H9 (cell line): ENCODE measurements at regions not wholly inside any gene's neighbourhood (a gene's known extent, or its start where the extent isn't known, plus 50 kb on each side); places are given as distances from the start of the nearest gene placed in this dataset.

Experiments used
- DNase-seq: peaks from one replicate; pipeline ENCODE4 v3.0.0-alpha.2; 2017
- H2AFZ ChIP-seq: one replicate; pipeline ENCODE4 v1.6.1; 2013; ENCODE audit warnings: mild to moderate bottlenecking, low read length, control low read depth, moderate library complexity
- H2AK5ac ChIP-seq: 2 replicates; pipeline ENCODE4 v1.6.1; 2013; ENCODE audit warnings: low read length, control low read depth, mixed read lengths; ENCODE audit not compliant: insufficient read length
- H2BK120ac ChIP-seq: one replicate; pipeline ENCODE4 v1.6.1; 2013; ENCODE audit warnings: low read depth, mild to moderate bottlenecking, low read length, control low read depth, inconsistent platforms; ENCODE audit not compliant: poor library complexity, severe bottlenecking
- H2BK12ac ChIP-seq: 2 replicates; pipeline ENCODE4 v1.6.1; 2013; ENCODE audit warnings: low read length, control low read depth, mixed read lengths, low read depth; ENCODE audit not compliant: insufficient read length
- H2BK15ac ChIP-seq: 2 replicates; pipeline ENCODE4 v1.6.1; 2013; ENCODE audit warnings: low read depth, low read length, control low read depth
- H2BK20ac ChIP-seq: one replicate; pipeline ENCODE4 v1.6.1; 2013; ENCODE audit warnings: low read depth, mild to moderate bottlenecking, low read length, control low read depth, inconsistent platforms; ENCODE audit not compliant: poor library complexity, severe bottlenecking
- H2BK5ac ChIP-seq: 2 replicates; pipeline ENCODE4 v1.6.1; 2013; ENCODE audit warnings: low read length, control low read depth, mixed read lengths; ENCODE audit not compliant: insufficient read length
- H3K14ac ChIP-seq: 2 replicates; pipeline ENCODE4 v1.6.1; 2013; ENCODE audit warnings: low read length, control low read depth; ENCODE audit not compliant: insufficient read depth
- H3K18ac ChIP-seq: 2 replicates; pipeline ENCODE4 v1.6.1; 2013; ENCODE audit warnings: low read depth, mild to moderate bottlenecking, mixed read lengths, low read length, control low read depth; ENCODE audit not compliant: insufficient read length
- H3K23ac ChIP-seq: 2 replicates; pipeline ENCODE4 v1.6.1; 2013; ENCODE audit warnings: low read length, control low read depth, mixed read lengths, low read depth; ENCODE audit not compliant: insufficient read length
- H3K23me2 ChIP-seq: 2 replicates; pipeline ENCODE4 v1.6.1; 2013; ENCODE audit warnings: low read depth, mild to moderate bottlenecking, mixed read lengths, low read length, control low read depth; ENCODE audit not compliant: insufficient read length, poor library complexity, severe bottlenecking
- H3K27ac ChIP-seq: 2 replicates; pipeline ENCODE4 v1.5.1; 2013; ENCODE audit warnings: low read length, control low read depth, mixed read lengths, low read depth; ENCODE audit not compliant: insufficient read length
- H3K27me3 ChIP-seq: 2 replicates; pipeline ENCODE4 v1.6.1; 2013; ENCODE audit warnings: low read length, control low read depth, inconsistent platforms; ENCODE audit not compliant: insufficient read depth
- H3K4ac ChIP-seq: 2 replicates; pipeline ENCODE4 v1.6.1; 2013; ENCODE audit warnings: low read depth, mild to moderate bottlenecking, control low read depth, inconsistent platforms, low read length, moderate library complexity
- H3K4me1 ChIP-seq: 2 replicates; pipeline ENCODE4 v1.6.1; 2013; ENCODE audit warnings: low read length, control low read depth, inconsistent platforms; ENCODE audit not compliant: insufficient read depth
- H3K4me2 ChIP-seq: 2 replicates; pipeline ENCODE4 v1.6.1; 2013; ENCODE audit warnings: low read length, control low read depth, mixed read lengths; ENCODE audit not compliant: insufficient read length, insufficient read depth
- H3K56ac ChIP-seq: 2 replicates; pipeline ENCODE4 v1.6.1; 2013; ENCODE audit warnings: low read depth, mild to moderate bottlenecking, mixed read lengths, low read length, control low read depth; ENCODE audit not compliant: insufficient read length
- H3K79me1 ChIP-seq: 2 replicates; pipeline ENCODE4 v1.6.1; 2013; ENCODE audit warnings: low read depth, mild to moderate bottlenecking, moderate library complexity, low read length, control low read depth, inconsistent platforms; ENCODE audit not compliant: insufficient read depth, poor library complexity, severe bottlenecking
- H3K79me2 ChIP-seq: 2 replicates; pipeline ENCODE4 v1.6.1; 2013; ENCODE audit warnings: low read length, control low read depth, inconsistent platforms; ENCODE audit not compliant: insufficient read depth
- H3K9ac ChIP-seq: 2 replicates; pipeline ENCODE4 v1.6.1; 2013; ENCODE audit warnings: low read length, control low read depth, mixed read lengths; ENCODE audit not compliant: insufficient read length; ENCODE audit errors: extremely low read depth
- H3K9me3 ChIP-seq: one replicate; pipeline ENCODE4 v1.6.1; 2013; ENCODE audit warnings: low read depth, low read length, inconsistent platforms; ENCODE audit not compliant: control insufficient read depth
- H3T11ph ChIP-seq: one replicate; pipeline ENCODE4 v1.6.1; 2013; ENCODE audit warnings: mild to moderate bottlenecking, low read length, control low read depth, inconsistent platforms
- H4K20me1 ChIP-seq: one replicate; pipeline ENCODE4 v1.6.1; 2013; ENCODE audit not compliant: control insufficient read depth, insufficient read length, insufficient read depth
- H4K5ac ChIP-seq: 2 replicates; pipeline ENCODE4 v1.6.1; 2013; ENCODE audit warnings: low read depth, mild to moderate bottlenecking, mixed read lengths, low read length, control low read depth; ENCODE audit not compliant: insufficient read length
- H4K8ac ChIP-seq: replicated peaks from 2 replicates; pipeline ENCODE4 v1.6.1; 2013; ENCODE audit warnings: low read length, control low read depth, mixed read lengths, low read depth; ENCODE audit not compliant: insufficient read length
- H4K91ac ChIP-seq: 2 replicates; pipeline ENCODE4 v1.6.1; 2013; ENCODE audit warnings: low read depth, mild to moderate bottlenecking, moderate library complexity, mixed read lengths, low read length, control low read depth; ENCODE audit not compliant: insufficient read length
- H3K27ac Mint-ChIP-seq, 3 experiments: 2 replicates in 2 of 3; 3 replicates in 1 of 3; pipeline ENCODE4 v1.8.0; 2020 to 2021; ENCODE audit warnings: mixed read lengths in 3 of 3, mild to moderate bottlenecking in 1 of 3, moderate library complexity in 1 of 3
- H3K27me3 Mint-ChIP-seq: 2 replicates; pipeline ENCODE4 v1.8.0; 2021; ENCODE audit warnings: low read depth, mild to moderate bottlenecking, moderate library complexity, mixed read lengths
- H3K36me3 Mint-ChIP-seq, 3 experiments: 2 replicates in 2 of 3; 3 replicates in 1 of 3; pipeline ENCODE4 v1.8.0; 2020 to 2021; ENCODE audit warnings: low read depth in 3 of 3, mixed read lengths in 3 of 3; ENCODE audit not compliant: insufficient read depth in 1 of 3
- H3K4me1 Mint-ChIP-seq, 2 experiments: 2 replicates each; pipeline ENCODE4 v1.8.0; 2020; ENCODE audit warnings: mixed read lengths in 2 of 2
- H3K4me3 Mint-ChIP-seq, 2 experiments: 2 replicates in 1 of 2; 3 replicates in 1 of 2; pipeline ENCODE4 v1.8.0; 2020 to 2021; ENCODE audit warnings: mild to moderate bottlenecking in 2 of 2, mixed read lengths in 2 of 2, moderate library complexity in 1 of 2
- H3K9me3 Mint-ChIP-seq, 2 experiments: 2 replicates in 1 of 2; 3 replicates in 1 of 2; pipeline ENCODE4 v1.8.0; 2020; ENCODE audit warnings: mild to moderate bottlenecking in 2 of 2, mixed read lengths in 2 of 2, moderate library complexity in 1 of 2
- WGBS: extraction: QIAGEN DNeasy Blood & Tissue Kit; methylation state at CpG from one replicate; pipeline ENCODE4 v1.1.7; 2013; ENCODE audit warnings: missing lambda C conversion rate, low lambda C conversion rate, mixed read lengths; ENCODE audit not compliant: insufficient read length; ENCODE audit errors: extremely low coverage; 5-methylcytosine and 5-hydroxymethylcytosine counted together
- TF ChIP-seq, protein P1 (sequence below): fragments of 200-600 bp; sonication (generic); conservative IDR thresholded peaks from 3 replicates; pipeline ENCODE4 v1.8.0; 2021; ENCODE audit warnings: antibody characterized with exemption, mild to moderate bottlenecking

DNA sequence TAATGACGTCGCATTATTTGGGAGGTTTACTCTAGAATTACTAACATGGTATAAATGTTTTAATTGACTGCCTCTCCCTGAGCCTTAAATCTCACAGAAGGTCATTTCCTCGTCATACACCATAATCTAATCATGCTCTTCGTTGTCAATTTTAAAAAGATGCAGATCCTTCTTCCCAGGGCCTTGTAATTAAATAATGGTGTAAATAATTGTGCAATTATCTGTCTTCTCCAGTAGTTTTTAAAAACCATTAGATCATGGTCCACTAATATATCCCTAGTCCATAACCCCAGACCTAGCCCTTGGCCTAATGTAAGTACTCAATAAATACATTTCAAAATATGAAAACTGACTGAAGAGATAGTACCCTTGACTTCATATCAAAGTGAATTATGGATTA, 181.5 kb upstream of the GNAI1 start:
- no peak overlapping the region for H3K9ac ChIP-seq
- H3K27ac Mint-ChIP-seq: no peak overlapping the region
- H3K4ac ChIP-seq: no peak overlapping the region
- no peak overlapping the region for H2AFZ ChIP-seq
- H3K23ac ChIP-seq: no peak overlapping the region
- no peaks in the 10 kb centered on the region for H3K4me1 ChIP-seq
- H3K23me2 ChIP-seq: no peaks in the 10 kb centered on the region
- no CpG with 5 or more reads among the region's 4 CpGs for WGBS
- H4K5ac ChIP-seq: no peak overlapping the region
- H4K91ac ChIP-seq: no peak overlapping the region
- H3K4me3 Mint-ChIP-seq: no peak overlapping the region
- no peak overlapping the region for H2BK5ac ChIP-seq
- no peak overlapping the region for H3T11ph ChIP-seq
- H2BK15ac ChIP-seq: no peak overlapping the region
- H3K27me3 ChIP-seq: no peaks in the 10 kb centered on the region
- no peak overlapping the region for H2BK120ac ChIP-seq
- H3K18ac ChIP-seq: no peak overlapping the region
- H3K56ac ChIP-seq: no peak overlapping the region
- TF ChIP-seq, protein P1, sequence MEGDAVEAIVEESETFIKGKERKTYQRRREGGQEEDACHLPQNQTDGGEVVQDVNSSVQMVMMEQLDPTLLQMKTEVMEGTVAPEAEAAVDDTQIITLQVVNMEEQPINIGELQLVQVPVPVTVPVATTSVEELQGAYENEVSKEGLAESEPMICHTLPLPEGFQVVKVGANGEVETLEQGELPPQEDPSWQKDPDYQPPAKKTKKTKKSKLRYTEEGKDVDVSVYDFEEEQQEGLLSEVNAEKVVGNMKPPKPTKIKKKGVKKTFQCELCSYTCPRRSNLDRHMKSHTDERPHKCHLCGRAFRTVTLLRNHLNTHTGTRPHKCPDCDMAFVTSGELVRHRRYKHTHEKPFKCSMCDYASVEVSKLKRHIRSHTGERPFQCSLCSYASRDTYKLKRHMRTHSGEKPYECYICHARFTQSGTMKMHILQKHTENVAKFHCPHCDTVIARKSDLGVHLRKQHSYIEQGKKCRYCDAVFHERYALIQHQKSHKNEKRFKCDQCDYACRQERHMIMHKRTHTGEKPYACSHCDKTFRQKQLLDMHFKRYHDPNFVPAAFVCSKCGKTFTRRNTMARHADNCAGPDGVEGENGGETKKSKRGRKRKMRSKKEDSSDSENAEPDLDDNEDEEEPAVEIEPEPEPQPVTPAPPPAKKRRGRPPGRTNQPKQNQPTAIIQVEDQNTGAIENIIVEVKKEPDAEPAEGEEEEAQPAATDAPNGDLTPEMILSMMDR: no peak
- H2BK12ac ChIP-seq: no peak overlapping the region
- H4K20me1 ChIP-seq: no peaks in the 10 kb centered on the region
- H3K9me3 ChIP-seq: no peaks in the 10 kb centered on the region
- H3K79me2 ChIP-seq: no peaks in the 10 kb centered on the region
- no peaks in the 10 kb centered on the region for H3K4me1 Mint-ChIP-seq
- H3K4me2 ChIP-seq: no peak overlapping the region
- no peaks in the 10 kb centered on the region for H3K27me3 Mint-ChIP-seq
- H3K79me1 ChIP-seq: no peaks in the 10 kb centered on the region
- no peak overlapping the region for H3K14ac ChIP-seq
- H3K9me3 Mint-ChIP-seq: no peaks in the 10 kb centered on the region; a peak in 2 of 5 replicates
- no peak overlapping the region for H3K27ac ChIP-seq
- H4K8ac ChIP-seq: no peak overlapping the region
- no peak for DNase-seq
- H3K36me3 Mint-ChIP-seq: no peaks in the 10 kb centered on the region
- no peak overlapping the region for H2BK20ac ChIP-seq
- no peak overlapping the region for H2AK5ac ChIP-seq
